ENCODE measurements at regions not wholly inside any gene's neighbourhood (a gene's known extent, or its start where the extent isn't known, plus 50 kb on each side); places are given as distances from the start of the nearest gene placed in this dataset.
"Not testable (repeated sequence)": the region's sequence is repeated elsewhere in the genome, so short reads cannot be mapped to it uniquely, and the experiment has no call there.

DNA sequence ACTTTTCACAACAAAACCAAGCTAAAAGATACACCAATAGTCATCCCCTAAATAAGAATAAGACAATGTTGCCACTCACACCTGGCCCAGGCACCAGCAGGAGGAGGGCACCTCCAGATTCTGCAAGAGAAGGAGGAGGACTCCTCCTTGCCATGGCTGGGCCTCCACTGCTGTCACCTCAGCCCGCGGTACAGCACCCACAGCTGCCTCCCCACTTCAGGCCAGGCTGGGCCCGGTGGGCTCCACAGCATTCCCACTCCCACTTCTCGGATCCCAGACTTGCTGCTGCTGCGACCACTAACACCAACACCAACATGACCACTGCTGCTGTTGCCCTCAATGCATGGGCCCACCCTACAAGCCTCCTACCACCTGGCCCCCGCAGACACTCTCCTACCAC is 95.3 kb upstream of the POTED start:
- DNase-seq (ENCODE audit: low spot score), result not testable (repeated sequence)

DNA sequence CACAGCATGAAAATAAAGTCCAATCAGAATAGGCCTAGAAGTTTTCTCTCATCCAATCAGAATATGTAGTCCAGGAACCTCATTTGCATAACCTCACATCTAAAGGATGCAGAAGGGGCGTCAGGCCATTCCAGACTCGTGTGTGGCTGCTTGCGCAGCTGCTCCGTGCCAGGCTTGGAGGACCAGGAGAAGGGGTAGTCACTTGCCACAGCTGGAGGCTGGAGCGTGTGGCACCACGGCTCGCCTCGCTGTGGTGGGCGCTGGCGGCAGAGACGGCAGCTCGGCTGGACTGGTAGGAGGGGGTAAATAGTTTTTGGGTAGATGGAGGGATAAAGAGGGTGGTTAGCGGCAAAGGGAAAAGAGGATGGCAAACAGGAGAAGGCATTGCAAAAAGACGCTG is 93.6 kb upstream of the POTED start:
- DNase-seq (ENCODE audit: low spot score), result not testable (repeated sequence)

DNA sequence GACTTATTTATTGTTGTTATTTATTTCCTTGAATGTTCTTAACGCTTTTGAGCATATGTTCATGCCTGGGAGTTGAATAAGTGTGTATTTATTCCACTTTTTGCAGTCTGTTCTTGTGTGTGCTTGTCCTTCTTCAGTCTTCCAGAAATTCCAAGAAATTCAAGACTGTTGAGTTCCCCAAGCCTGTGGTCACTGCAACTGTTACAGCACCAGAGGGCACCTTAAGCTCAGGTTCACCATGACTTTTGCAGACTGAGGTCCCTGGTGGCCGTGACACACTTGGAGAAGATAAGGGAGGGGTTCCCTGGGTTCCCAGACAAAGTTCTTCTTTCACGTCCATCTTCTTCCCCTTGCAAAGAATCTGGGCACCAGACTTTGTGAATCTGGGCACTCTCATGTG is 89.6 kb upstream of the POTED start:
- DNase-seq (ENCODE audit: low spot score), result not testable (repeated sequence)

DNA sequence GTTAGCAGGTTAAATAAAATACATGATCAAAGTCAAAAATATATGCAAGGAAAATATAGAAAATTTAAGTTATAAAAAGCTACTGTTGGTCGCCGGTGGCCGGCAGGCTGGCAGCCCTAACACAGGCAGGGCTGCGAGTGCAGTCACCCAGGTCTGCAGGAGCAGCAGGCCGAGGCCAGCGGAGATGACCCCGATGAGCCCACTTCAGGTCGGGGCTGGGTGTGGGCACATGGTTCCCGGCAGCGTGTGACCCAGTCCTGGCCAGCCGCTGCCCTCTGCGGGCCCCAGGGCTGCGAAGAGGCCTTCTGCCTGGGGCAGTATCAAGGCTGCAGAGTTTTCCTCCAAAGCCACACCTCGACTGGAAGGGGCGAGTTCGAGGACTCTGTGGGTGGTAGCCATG is 84.6 kb upstream of the POTED start:
- not testable (repeated sequence) for DNase-seq (ENCODE audit: low spot score)

DNA sequence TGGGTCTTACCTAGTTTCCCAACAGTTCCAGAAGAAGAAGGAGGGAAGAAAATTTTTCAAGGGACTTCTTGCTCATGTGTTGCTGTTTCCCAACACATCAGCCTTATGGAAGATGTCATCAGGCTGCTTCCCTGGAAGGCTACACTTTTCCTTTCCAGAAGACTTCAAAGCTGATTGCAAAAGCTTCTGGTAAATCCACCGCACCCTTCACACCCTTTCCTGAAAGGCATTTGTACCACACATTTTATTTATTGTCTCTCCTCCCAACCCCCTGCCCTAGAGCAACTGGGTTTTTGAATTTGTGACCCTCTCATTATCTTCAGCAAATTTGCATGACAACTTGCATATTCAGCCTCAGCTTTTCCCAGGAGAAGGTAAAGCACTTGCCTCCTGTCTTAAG is 80.5 kb upstream of the POTED start:
- DNase-seq (ENCODE audit: low spot score), result not testable (repeated sequence)

DNA sequence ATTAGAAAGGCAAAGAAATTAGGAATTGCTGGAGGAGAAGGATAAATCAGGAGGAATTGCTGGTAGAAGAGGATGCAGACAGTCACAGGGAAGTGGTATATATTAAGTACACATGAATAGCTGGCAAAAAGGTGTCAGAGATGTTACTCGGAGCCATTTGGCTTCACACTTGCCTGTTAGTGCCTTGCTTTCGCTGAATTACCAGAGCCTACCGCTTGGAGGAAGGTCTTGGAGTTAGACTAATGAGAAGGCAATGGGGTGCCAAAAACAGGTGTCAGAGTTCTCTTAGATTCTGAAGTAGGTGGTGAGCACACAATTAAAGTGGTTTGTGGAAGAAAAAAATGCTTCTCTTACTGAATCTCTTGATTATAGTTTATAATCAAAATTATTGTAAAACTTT is 79.9 kb upstream of the POTED start:
- peak; percentile 1 for DNase-seq (ENCODE audit: low spot score)

DNA sequence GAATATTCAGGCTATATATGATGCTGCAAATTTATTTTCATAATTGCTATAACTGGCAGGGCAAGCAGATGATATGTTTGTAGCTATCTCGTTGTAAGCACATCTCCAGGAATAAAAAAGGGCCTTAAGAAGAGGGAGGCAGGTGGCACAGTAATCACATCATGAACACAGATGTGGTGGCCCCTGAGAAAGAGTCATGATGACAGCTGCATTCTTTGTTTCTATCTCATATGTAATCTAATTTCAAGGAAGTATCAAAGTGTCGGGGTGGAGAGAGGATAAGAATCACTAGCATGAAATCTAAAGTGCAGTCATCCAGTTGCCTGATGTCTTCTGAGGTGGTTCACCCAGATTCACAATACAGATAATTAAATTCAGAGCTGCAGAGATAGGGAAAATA is 78.9 kb upstream of the POTED start:
- not testable (repeated sequence) for DNase-seq (ENCODE audit: low spot score)

DNA sequence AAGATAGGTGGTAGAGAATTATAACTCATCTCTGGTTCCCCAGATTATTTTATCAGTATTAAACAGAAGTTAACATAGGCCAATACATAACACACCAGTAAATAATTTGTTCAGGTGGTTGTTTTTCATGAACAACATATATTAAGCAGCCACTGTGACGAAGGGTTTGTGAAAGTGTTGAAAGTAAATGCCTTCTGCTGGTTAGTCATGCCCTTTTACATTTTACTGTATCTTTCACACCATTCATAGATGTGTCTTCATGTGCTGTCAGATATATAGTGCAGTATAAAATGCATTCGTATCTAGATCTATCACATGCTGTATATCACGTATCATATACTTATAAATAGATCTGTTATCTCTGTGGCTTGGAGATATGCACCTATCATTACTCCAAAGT is 66.1 kb upstream of the POTED start:
- not testable (repeated sequence) for DNase-seq (ENCODE audit: low spot score)

DNA sequence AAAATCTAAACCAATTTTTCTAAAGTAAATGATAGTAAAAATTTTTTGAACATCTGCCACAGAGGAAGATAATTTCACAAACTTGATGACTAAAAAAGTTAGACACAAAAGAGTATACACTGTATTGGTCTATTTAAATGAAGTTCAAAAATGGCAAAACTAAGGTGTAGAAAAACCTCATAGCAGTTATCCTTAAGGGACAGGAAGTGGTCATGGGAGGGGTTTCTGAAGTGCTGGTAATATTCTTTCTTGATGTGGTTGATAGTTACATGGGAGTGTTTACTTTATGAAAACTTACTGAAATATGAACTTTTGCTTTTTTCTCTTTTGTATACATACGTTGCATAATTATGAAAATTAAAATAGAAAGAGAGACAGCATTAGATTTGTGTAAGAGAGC is 64.1 kb upstream of the POTED start:
- not testable (repeated sequence) for DNase-seq (ENCODE audit: low spot score)

All from HT-29 (cell line).